ENCODE measurements at regions not wholly inside any gene's neighbourhood (a gene's known extent, or its start where the extent isn't known, plus 50 kb on each side); places are given as distances from the start of the nearest gene placed in this dataset.

DNA sequence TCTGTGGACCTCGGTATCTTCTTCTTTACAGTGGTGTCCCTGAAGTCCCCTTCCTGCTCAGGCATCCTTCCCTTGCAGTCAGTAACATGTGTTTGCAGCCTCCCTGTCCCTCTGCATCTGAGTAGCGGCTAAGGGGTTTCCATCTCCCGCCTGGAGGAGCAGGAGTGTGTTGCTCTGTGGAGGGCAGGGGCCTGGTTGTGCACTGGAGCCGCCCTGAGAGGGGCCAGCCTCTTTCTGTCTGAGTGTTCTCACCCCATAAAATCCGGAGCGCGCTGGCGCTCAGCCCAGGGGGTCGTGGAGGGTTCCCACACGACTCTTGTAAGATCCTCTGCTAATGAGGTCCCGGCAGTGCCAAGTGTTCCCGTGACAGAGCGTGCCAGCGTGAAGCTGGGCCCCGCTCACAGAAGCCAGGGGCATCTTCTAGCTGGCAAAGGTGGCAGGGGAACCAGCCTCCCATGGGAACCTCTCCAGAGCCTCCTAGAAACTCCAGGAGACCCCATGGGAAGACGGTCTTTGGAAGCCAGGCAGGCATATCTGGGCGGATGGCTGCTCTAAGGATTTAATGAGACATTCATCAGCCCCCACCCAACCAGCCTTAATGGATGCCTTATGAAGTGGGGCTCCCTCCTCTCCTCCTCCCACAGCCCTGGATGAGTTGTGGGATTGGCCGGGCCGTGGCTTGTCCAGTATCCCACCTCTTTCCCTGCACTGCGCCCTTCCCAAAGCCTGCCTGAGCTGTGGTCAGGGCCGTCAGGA is 91.4 kb upstream of the GSE1 start:
- TF ChIP-seq, protein P1, sequence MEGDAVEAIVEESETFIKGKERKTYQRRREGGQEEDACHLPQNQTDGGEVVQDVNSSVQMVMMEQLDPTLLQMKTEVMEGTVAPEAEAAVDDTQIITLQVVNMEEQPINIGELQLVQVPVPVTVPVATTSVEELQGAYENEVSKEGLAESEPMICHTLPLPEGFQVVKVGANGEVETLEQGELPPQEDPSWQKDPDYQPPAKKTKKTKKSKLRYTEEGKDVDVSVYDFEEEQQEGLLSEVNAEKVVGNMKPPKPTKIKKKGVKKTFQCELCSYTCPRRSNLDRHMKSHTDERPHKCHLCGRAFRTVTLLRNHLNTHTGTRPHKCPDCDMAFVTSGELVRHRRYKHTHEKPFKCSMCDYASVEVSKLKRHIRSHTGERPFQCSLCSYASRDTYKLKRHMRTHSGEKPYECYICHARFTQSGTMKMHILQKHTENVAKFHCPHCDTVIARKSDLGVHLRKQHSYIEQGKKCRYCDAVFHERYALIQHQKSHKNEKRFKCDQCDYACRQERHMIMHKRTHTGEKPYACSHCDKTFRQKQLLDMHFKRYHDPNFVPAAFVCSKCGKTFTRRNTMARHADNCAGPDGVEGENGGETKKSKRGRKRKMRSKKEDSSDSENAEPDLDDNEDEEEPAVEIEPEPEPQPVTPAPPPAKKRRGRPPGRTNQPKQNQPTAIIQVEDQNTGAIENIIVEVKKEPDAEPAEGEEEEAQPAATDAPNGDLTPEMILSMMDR (IDR thresholded peaks at IDR 0.05; ENCODE audit: insufficient read depth, low read length, poor library complexity, severe bottlenecking), result no peak
- Histone ChIP-seq H3K36me3 (ENCODE audit: control insufficient read depth, insufficient read depth, low read length) (no peaks in the 10 kb centered on the region), H3K27me3 (replicated peaks; ENCODE audit: control insufficient read depth, insufficient read depth, low read length) (no peaks in the 10 kb centered on the region; the same call in 1 of the 2 replicates), H3K4me3 (replicated peaks; ENCODE audit: low read depth, low read length) (no peak overlapping the region)
- no peak for DNase-seq (ENCODE audit: extremely low read depth, insufficient read length)

DNA sequence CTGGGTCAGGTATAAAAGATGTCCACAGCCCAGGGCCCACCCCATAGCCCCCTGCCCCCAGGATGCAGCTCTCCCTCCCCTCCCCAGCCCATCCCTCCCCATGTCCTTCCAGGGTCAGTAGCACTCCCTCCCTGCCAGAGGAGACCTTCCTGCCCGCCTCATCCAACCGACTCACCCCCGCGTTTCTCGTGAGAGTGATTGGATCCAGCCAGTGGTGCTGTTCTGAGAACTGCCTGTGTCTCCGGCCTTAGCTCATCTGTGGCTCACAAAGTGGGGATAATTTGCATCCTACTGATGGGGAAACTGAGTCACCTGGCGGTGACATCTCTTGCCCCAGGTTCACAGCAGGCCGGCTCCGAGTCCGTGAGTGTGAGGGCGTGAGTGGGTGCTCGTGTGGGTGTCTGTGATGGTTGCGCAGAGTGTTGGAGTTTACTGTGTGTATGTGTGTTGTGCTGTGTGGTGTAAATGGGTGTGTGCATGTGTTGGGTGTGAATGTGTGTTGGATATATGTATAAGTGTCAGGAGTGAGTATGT is 90.7 kb upstream of the GSE1 start:
- Histone ChIP-seq H3K36me3 (ENCODE audit: control insufficient read depth, insufficient read depth, low read length) (no peaks in the 10 kb centered on the region), H3K4me3 (replicated peaks; ENCODE audit: low read depth, low read length) (no peak overlapping the region), H3K27me3 (replicated peaks; ENCODE audit: control insufficient read depth, insufficient read depth, low read length) (no peaks in the 10 kb centered on the region; the same call in 1 of the 2 replicates)
- TF ChIP-seq, protein P1 (IDR thresholded peaks at IDR 0.05; ENCODE audit: insufficient read depth, low read length, poor library complexity, severe bottlenecking), result no peak
- no peak for DNase-seq (ENCODE audit: extremely low read depth, insufficient read length)

DNA sequence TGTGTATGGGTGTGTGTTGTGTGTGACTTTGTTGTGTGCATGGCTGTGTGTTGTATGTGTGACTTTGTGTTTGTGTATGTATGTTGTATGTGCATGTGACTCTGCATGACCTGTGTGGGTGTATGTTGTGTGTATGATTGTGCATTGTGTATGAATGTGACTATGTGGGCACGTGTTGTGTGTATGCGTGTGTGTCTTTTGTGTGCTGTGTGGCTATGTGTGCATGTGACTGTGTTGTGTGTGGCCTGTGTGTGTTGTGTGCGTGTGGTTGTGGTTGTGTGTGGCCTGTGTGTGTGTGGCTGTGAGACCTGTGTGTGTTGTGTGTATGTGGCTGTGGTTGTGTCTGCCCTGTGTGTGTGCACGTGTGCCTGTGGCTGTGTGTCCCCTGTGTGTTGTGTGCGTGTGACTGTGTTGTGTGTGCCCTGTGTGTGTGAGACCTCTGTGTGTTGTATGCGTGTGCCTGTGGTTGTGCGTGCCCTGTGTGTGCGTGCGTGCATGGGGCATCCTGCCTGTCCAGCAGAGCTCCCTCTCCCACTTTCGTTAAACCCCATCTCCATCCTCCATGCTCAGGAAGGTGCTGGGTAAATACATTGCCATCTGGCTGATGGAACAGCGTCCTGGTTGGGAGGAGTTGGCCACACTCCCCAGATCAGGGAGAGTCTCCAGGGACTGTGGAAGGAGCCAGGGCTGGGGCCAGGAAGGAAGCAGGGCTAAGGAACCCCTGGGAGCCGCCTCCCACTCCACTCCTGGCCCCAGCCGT is 90.1 kb upstream of the GSE1 start:
- Histone ChIP-seq H3K27me3 (replicated peaks; ENCODE audit: control insufficient read depth, insufficient read depth, low read length) (no peaks in the 10 kb centered on the region; the same call in 1 of the 2 replicates), H3K36me3 (ENCODE audit: control insufficient read depth, insufficient read depth, low read length) (no peaks in the 10 kb centered on the region), H3K4me3 (replicated peaks; ENCODE audit: low read depth, low read length) (no peak overlapping the region)
- DNase-seq (ENCODE audit: extremely low read depth, insufficient read length), result no peak
- TF ChIP-seq, protein P1 (IDR thresholded peaks at IDR 0.05; ENCODE audit: insufficient read depth, low read length, poor library complexity, severe bottlenecking), result no peak

GRCh38 chr16:85523602-85524364 is 89.3 kb upstream of the GSE1 start:
- Histone ChIP-seq H3K36me3 (ENCODE audit: control insufficient read depth, insufficient read depth, low read length) (no peaks in the 10 kb centered on the region), H3K4me3 (replicated peaks; ENCODE audit: low read depth, low read length) (no peak overlapping the region), H3K27me3 (replicated peaks; ENCODE audit: control insufficient read depth, insufficient read depth, low read length) (no peaks in the 10 kb centered on the region)
- TF ChIP-seq, protein P1 (IDR thresholded peaks at IDR 0.05; ENCODE audit: insufficient read depth, low read length, poor library complexity, severe bottlenecking), result no peak
- no peak for DNase-seq (ENCODE audit: extremely low read depth, insufficient read length)

DNA sequence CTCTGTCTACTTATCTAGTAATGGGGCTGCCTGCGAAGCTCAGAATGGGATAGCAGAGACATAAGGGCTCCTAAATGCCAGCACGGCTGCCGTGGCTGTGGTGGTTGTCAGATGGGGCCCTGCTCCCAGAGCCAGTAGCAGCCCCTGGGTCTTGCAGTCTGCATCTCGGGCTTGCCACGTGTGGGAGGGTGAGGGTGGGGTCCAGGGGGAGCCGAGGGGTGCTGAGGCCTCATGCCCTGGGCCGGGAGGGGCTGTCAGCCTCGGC is 88.8 kb upstream of the GSE1 start:
- no peak overlapping the region for H3K4me3 ChIP-seq (replicated peaks; ENCODE audit: low read depth, low read length)
- no peaks in the 10 kb centered on the region for H3K27me3 ChIP-seq (replicated peaks; ENCODE audit: control insufficient read depth, insufficient read depth, low read length)
- TF ChIP-seq, protein P1 (IDR thresholded peaks at IDR 0.05; ENCODE audit: insufficient read depth, low read length, poor library complexity, severe bottlenecking), result no peak
- no peaks in the 10 kb centered on the region for H3K36me3 ChIP-seq (ENCODE audit: control insufficient read depth, insufficient read depth, low read length)
- DNase-seq (ENCODE audit: extremely low read depth, insufficient read length), result no peak
